Astrocyte (in vitro differentiated cells and primary cell): ENCODE measurements at regions not wholly inside any gene's neighbourhood (a gene's known extent, or its start where the extent isn't known, plus 50 kb on each side); places are given as distances from the start of the nearest gene placed in this dataset.

Source experiments
- DNase-seq: peaks from one replicate; pipeline ENCODE4 v3.0.0-alpha.2; 2010; ENCODE audit warnings: low read depth
- FAIRE-seq: peaks from 2 replicates; lab custom pipeline; 2011; peaks lifted over from hg19 to GRCh38; lab: Jason Lieb, UNC
- H2AFZ ChIP-seq: 2 replicates; pipeline ENCODE4 v1.6.0; 2012; ENCODE audit warnings: low read depth, low read length, inconsistent platforms
- H3K27ac ChIP-seq: 2 replicates; pipeline ENCODE4 v1.5.1; 2011; ENCODE audit warnings: low read depth, low read length, inconsistent platforms
- H3K27me3 ChIP-seq: 2 replicates; pipeline ENCODE4 v1.6.0; 2011; ENCODE audit warnings: low read length, inconsistent platforms; ENCODE audit not compliant: insufficient read depth
- H3K36me3 ChIP-seq: 2 replicates; pipeline ENCODE4 v1.5.1; 2011; ENCODE audit warnings: low read length, inconsistent platforms; ENCODE audit not compliant: insufficient read depth
- H3K4me1 ChIP-seq: 2 replicates; pipeline ENCODE4 v1.5.1; 2011; ENCODE audit warnings: low read length, inconsistent platforms; ENCODE audit not compliant: insufficient read depth
- H3K4me2 ChIP-seq: 2 replicates; pipeline ENCODE4 v1.6.0; 2012; ENCODE audit warnings: low read length, inconsistent platforms
- H3K4me3 ChIP-seq: 2 replicates; pipeline ENCODE4 v1.5.1; 2011; ENCODE audit warnings: low read depth, mild to moderate bottlenecking, low read length, inconsistent platforms; ENCODE audit not compliant: insufficient read depth
- H3K79me2 ChIP-seq: 2 replicates; pipeline ENCODE4 v1.6.0; 2012; ENCODE audit warnings: mild to moderate bottlenecking, low read length, inconsistent platforms; ENCODE audit not compliant: insufficient read depth
- H3K9ac ChIP-seq: 2 replicates; pipeline ENCODE4 v1.6.0; 2012; ENCODE audit warnings: mild to moderate bottlenecking, low read length, inconsistent platforms
- H3K9me3 ChIP-seq: 2 replicates; pipeline ENCODE4 v1.5.1; 2012; ENCODE audit warnings: low read depth, mild to moderate bottlenecking, low read length, inconsistent platforms; ENCODE audit not compliant: insufficient read depth
- H4K20me1 ChIP-seq: 2 replicates; pipeline ENCODE4 v1.6.0; 2012; ENCODE audit warnings: low read length, inconsistent platforms; ENCODE audit not compliant: insufficient read depth
- H3K27ac Mint-ChIP-seq: one replicate; pipeline ENCODE4 v1.8.0; 2021; ENCODE audit warnings: mild to moderate bottlenecking, mixed read lengths; ENCODE audit not compliant: unreplicated experiment
- H3K27me3 Mint-ChIP-seq: one replicate; pipeline ENCODE4 v1.8.0; 2021; ENCODE audit warnings: low read depth, mixed read lengths; ENCODE audit not compliant: unreplicated experiment
- H3K36me3 Mint-ChIP-seq: one replicate; pipeline ENCODE4 v1.8.0; 2021; ENCODE audit warnings: low read depth, mixed read lengths; ENCODE audit not compliant: unreplicated experiment
- H3K4me1 Mint-ChIP-seq: one replicate; pipeline ENCODE4 v1.8.0; 2021; ENCODE audit warnings: low read depth, mixed read lengths; ENCODE audit not compliant: unreplicated experiment
- H3K4me3 Mint-ChIP-seq: one replicate; pipeline ENCODE4 v1.8.0; 2021; ENCODE audit warnings: mild to moderate bottlenecking, moderate library complexity, mixed read lengths; ENCODE audit not compliant: unreplicated experiment
- H3K9me3 Mint-ChIP-seq: one replicate; pipeline ENCODE4 v1.8.0; 2021; ENCODE audit warnings: mild to moderate bottlenecking, mixed read lengths; ENCODE audit not compliant: unreplicated experiment
- CTCF ChIP-seq: IDR thresholded peaks from 2 replicates; pipeline ENCODE4 v1.5.1; 2011; ENCODE audit warnings: low read depth, mild to moderate bottlenecking, inconsistent platforms, low read length, moderate library complexity; ENCODE audit not compliant: insufficient read depth
- EZH2 ChIP-seq: IDR thresholded peaks from 2 replicates; pipeline ENCODE4 v1.6.1; 2012; ENCODE audit warnings: mild to moderate bottlenecking, low read length, inconsistent platforms; ENCODE audit not compliant: insufficient read depth

DNA sequence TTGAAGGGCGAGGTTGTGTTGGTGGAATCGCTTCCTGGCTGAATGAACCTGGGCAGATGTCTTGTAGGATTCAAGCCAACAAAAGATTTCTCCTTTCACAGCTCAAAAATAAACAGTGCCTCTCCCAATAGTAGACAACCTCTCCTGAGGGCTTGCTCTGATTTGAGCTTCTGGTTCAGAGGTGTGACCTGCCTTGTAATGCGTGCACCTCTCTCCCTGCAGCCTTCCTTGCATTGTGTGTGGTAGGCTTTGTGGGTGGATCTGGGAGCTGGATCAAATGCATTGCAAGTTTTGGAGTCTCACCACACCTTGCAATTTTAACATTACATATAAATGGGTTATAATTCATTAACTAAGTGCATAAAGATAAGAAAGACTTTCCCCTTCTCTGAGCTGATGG is 96.9 kb upstream of the PTCH1 start:
- Mint-ChIP-seq H3K9me3 (peaks cover 5% of the 10 kb centered on the region), H3K27me3 (peaks cover 45% of the 10 kb centered on the region), H3K4me1 (no peaks in the 10 kb centered on the region), H3K27ac (no peak overlapping the region), H3K4me3 (no peak overlapping the region), H3K36me3 (peaks cover 5% of the 10 kb centered on the region)
- no peaks in the 10 kb centered on the region for H3K4me1 ChIP-seq
- no peak overlapping the region for H3K4me3 ChIP-seq
- H2AFZ ChIP-seq = no peak overlapping the region
- H3K9me3 ChIP-seq = no peaks in the 10 kb centered on the region
- no peaks in the 10 kb centered on the region for H4K20me1 ChIP-seq
- no peak overlapping the region for H3K9ac ChIP-seq
- H3K79me2 ChIP-seq = no peaks in the 10 kb centered on the region
- FAIRE-seq (no peak), DNase-seq (no peak)
- H3K27me3 ChIP-seq = no peaks in the 10 kb centered on the region
- TF ChIP-seq CTCF = no peak
- no peak for TF ChIP-seq EZH2
- H3K27ac ChIP-seq = no peak overlapping the region
- H3K4me2 ChIP-seq = no peak overlapping the region
- no peaks in the 10 kb centered on the region for H3K36me3 ChIP-seq

DNA sequence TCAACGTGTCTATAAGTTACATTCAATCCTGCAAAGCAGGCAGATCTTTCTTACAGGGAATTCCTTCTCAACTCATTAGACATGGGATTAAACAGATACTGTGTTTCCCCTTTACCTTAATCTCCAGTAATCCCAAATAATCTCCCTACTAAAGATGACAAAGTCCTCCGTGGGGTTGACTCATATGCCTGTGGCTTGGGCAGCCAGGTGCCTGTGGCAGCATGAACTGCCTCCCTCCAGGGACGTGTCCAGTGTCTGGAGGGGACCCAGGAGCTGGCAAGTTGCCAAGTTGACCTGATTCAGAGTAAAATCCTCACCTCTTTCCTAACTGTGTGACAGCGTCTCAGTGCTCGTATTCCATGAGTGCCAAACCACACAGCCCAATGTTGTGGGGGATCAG is 94.6 kb upstream of the PTCH1 start:
- DNase-seq = no peak
- no peaks in the 10 kb centered on the region for H3K36me3 Mint-ChIP-seq
- TF ChIP-seq EZH2 (no peak), CTCF (no peak)
- Histone ChIP-seq H3K4me1 (no peaks in the 10 kb centered on the region), H3K79me2 (no peaks in the 10 kb centered on the region), H3K4me2 (no peak overlapping the region), H3K27ac (no peak overlapping the region), H2AFZ (no peak overlapping the region), H3K36me3 (no peaks in the 10 kb centered on the region), H4K20me1 (no peaks in the 10 kb centered on the region), H3K27me3 (no peaks in the 10 kb centered on the region), H3K9ac (no peak overlapping the region), H3K9me3 (no peaks in the 10 kb centered on the region), H3K4me3 (no peak overlapping the region)
- H3K27ac Mint-ChIP-seq = no peak overlapping the region
- peaks cover 5% of the 10 kb centered on the region for H3K9me3 Mint-ChIP-seq
- FAIRE-seq = no peak
- H3K4me3 Mint-ChIP-seq = no peak overlapping the region
- H3K27me3 Mint-ChIP-seq = peaks cover 29% of the 10 kb centered on the region
- H3K4me1 Mint-ChIP-seq = peaks cover under 1% of the 10 kb centered on the region

DNA sequence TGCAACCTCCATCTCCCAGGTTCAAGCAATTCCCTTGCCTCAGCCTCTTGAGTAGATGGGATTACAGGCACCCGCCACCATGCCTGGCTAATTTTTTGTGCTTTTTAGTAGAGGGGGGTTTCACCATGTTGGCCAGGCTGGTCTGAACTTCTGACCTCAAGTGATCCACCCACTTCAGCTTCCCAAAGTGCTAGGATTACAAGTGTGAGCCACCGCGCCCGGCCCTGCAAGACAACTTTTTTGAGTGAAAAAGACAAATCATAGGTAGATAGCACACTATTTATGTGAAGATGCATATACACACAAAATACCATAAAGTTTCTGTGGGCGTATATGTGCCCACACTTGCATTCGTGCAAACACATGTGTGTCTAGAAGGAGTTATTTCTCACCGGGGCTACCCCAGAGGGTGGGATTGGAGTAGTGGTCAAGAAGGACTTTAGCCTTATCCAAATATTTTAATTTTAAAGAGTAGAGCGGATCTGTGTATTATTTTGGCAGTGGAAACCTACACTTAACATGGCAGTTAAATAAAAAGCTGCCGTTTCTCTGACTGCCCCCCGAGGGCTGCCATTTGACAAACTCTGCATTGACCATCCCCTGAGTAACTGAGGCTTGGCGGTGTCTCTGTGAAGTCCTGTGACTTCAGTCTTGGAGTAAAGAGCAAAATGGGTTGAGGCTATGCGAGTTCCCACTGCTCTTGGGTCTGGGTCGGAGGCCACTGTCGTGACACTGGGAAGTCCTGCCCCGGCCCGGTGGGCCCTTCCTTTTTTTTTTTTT is 93.4 kb upstream of the PTCH1 start:
- Histone ChIP-seq H3K9ac (no peak overlapping the region), H3K4me3 (no peak overlapping the region), H3K9me3 (no peaks in the 10 kb centered on the region), H3K4me1 (no peaks in the 10 kb centered on the region), H3K4me2 (no peak overlapping the region), H3K79me2 (no peaks in the 10 kb centered on the region), H3K36me3 (no peaks in the 10 kb centered on the region), H2AFZ (no peak overlapping the region), H3K27me3 (peaks cover 3% of the 10 kb centered on the region), H3K27ac (no peak overlapping the region), H4K20me1 (no peaks in the 10 kb centered on the region)
- Mint-ChIP-seq H3K27ac (no peak overlapping the region), H3K4me1 (peaks cover 5% of the 10 kb centered on the region), H3K27me3 (peaks cover 24% of the 10 kb centered on the region), H3K4me3 (no peak overlapping the region), H3K9me3 (peaks cover 2% of the 10 kb centered on the region), H3K36me3 (no peaks in the 10 kb centered on the region)
- FAIRE-seq = no peak
- no peak for DNase-seq
- TF ChIP-seq EZH2 (no peak), CTCF (no peak)
